Endothelial cell of umbilical vein (primary cell): ENCODE measurements at regions not wholly inside any gene's neighbourhood (a gene's known extent, or its start where the extent isn't known, plus 50 kb on each side); places are given as distances from the start of the nearest gene placed in this dataset.

Experiments
- BruUV-seq: library from RNA; stranded (reverse); fragments of 400-500 nt; replicated peaks from 2 replicates; lab custom pipeline; 2021; lab: Mats Ljungman, UMichigan
- CTCF ChIA-PET: fragments of 300-600, 350-600 bp; sonication (Branson Sonifier 250); formaldehyde crosslinking; loops from one replicate; lab custom pipeline; 2021; ENCODE audit warnings: antibody characterized with exemption, inconsistent platforms; lab: Charles Lee
- POLR2A ChIA-PET: fragments of 300-600, 350-600 bp; sonication (Branson Sonifier 250); formaldehyde crosslinking; loops from one replicate; lab custom pipeline; 2021; ENCODE audit warnings: antibody characterized with exemption, inconsistent platforms; lab: Charles Lee
- DNase-seq: peaks from one replicate; pipeline ENCODE4 v3.0.0-alpha.2; 2011; ENCODE audit warnings: low read depth, low spot score
- FAIRE-seq: peaks from 2 replicates; lab custom pipeline; 2011; peaks lifted over from hg19 to GRCh38; lab: Jason Lieb, UNC
- H2AFZ ChIP-seq: 2 replicates; pipeline ENCODE4 v1.6.0; 2012; ENCODE audit warnings: low read depth, low read length, control low read depth, inconsistent platforms
- H3K27ac ChIP-seq: 2 replicates; pipeline ENCODE4 v1.5.1; 2011; ENCODE audit warnings: low read depth, mild to moderate bottlenecking, control low read depth, low read length, moderate library complexity; ENCODE audit not compliant: insufficient read depth
- H3K27me3 ChIP-seq, 2 experiments: 2 replicates each; pipeline versions ENCODE4 v1.6.0 to v1.6.1; 2011; ENCODE audit warnings: low read length in 2 of 2, mixed read lengths in 1 of 2; ENCODE audit not compliant: control insufficient read depth in 2 of 2, insufficient read depth in 2 of 2
- H3K36me3 ChIP-seq, 2 experiments: 2 replicates in 1 of 2; 3 replicates in 1 of 2; pipeline ENCODE4 v1.5.1; 2011; ENCODE audit warnings: low read length in 2 of 2, mild to moderate bottlenecking in 1 of 2, moderate library complexity in 1 of 2; ENCODE audit not compliant: control insufficient read depth in 2 of 2, insufficient read depth in 2 of 2; ENCODE audit errors: extremely low read depth in 1 of 2
- H3K4me1 ChIP-seq: 3 replicates; pipeline ENCODE4 v1.5.1; 2011; ENCODE audit warnings: mild to moderate bottlenecking, low read length; ENCODE audit not compliant: control insufficient read depth, insufficient read depth; ENCODE audit errors: extremely low read depth
- H3K4me2 ChIP-seq: 2 replicates; pipeline ENCODE4 v1.6.1; 2011; ENCODE audit warnings: low read length, control low read depth, mixed read lengths; ENCODE audit not compliant: insufficient read depth
- H3K4me3 ChIP-seq, 3 experiments: fragments of 200-600 bp in 1 of 3; sonication (generic), shearing (Covaris generic) in 1 of 3; replicated peaks in 1 of 3; 2 replicates each; pipeline ENCODE4 v1.5.1; 2011 to 2016; ENCODE audit warnings: control low read depth in 3 of 3, low read length in 3 of 3, mild to moderate bottlenecking in 2 of 3, inconsistent platforms in 1 of 3, low read depth in 1 of 3, moderate library complexity in 1 of 3; ENCODE audit not compliant: insufficient read depth in 1 of 3
- H3K79me2 ChIP-seq: 2 replicates; pipeline ENCODE4 v1.6.0; 2012; ENCODE audit warnings: low read length, inconsistent platforms; ENCODE audit not compliant: control insufficient read depth, insufficient read depth
- H3K9ac ChIP-seq: replicated peaks from 2 replicates; pipeline ENCODE3; 2011; ENCODE audit warnings: low read length, control low read depth; ENCODE audit not compliant: insufficient read depth; ENCODE audit errors: extremely low read depth
- H3K9me1 ChIP-seq: replicated peaks from 3 replicates; pipeline ENCODE4 v1.6.0; 2011; ENCODE audit warnings: mild to moderate bottlenecking, low read length; ENCODE audit not compliant: control insufficient read depth, insufficient read depth; ENCODE audit errors: extremely low read depth
- H3K9me3 ChIP-seq: replicated peaks from 2 replicates; pipeline ENCODE4 v1.5.1; 2012; ENCODE audit warnings: low read length, inconsistent platforms; ENCODE audit not compliant: control insufficient read depth, insufficient read depth
- H4K20me1 ChIP-seq: replicated peaks from 2 replicates; pipeline ENCODE3; 2011; ENCODE audit warnings: mild to moderate bottlenecking, low read length; ENCODE audit not compliant: control insufficient read depth, insufficient read depth; ENCODE audit errors: extremely low read depth
- CTCF ChIP-seq, 2 donors: IDR thresholded peaks; 1 replicate in 1 of 2; 2 replicates in 1 of 2; pipeline ENCODE4 v1.5.1; 2011; ENCODE audit warnings: low read length in 2 of 2, mild to moderate bottlenecking in 2 of 2, moderate library complexity in 2 of 2, control low read depth in 1 of 2, inconsistent platforms in 1 of 2, low read depth in 1 of 2; ENCODE audit not compliant: insufficient read depth in 1 of 2; ENCODE audit errors: extremely low read depth in 1 of 2
- EZH2 ChIP-seq: IDR thresholded peaks from 2 replicates; pipeline ENCODE4 v1.6.1; 2012; ENCODE audit warnings: borderline replicate concordance, low read depth, mild to moderate bottlenecking, moderate library complexity, low read length, inconsistent platforms; ENCODE audit not compliant: severe bottlenecking
- FOS ChIP-seq: IDR thresholded peaks from 2 replicates; pipeline ENCODE4 v1.6.1; 2011; ENCODE audit warnings: mild to moderate bottlenecking, low read length, moderate library complexity, borderline replicate concordance; ENCODE audit not compliant: insufficient read depth
- GATA2 ChIP-seq: IDR thresholded peaks from 2 replicates; pipeline ENCODE4 v1.7.0; 2011; ENCODE audit warnings: low read depth, mild to moderate bottlenecking, moderate library complexity, mixed read lengths, low read length; ENCODE audit not compliant: insufficient read length, insufficient read depth
- JUN ChIP-seq: IDR thresholded peaks from 2 replicates; pipeline ENCODE4 v1.6.1; 2011; ENCODE audit warnings: borderline replicate concordance, low read depth; ENCODE audit not compliant: insufficient read length, insufficient read depth
- MYC ChIP-seq: IDR thresholded peaks from one replicate; pipeline ENCODE4 v1.6.1; 2011; ENCODE audit warnings: mild to moderate bottlenecking, low read depth, low read length
- POLR2A ChIP-seq: IDR thresholded peaks from 2 replicates; pipeline ENCODE4 v1.6.1; 2012; ENCODE audit warnings: low read depth, mild to moderate bottlenecking, control low read depth, low read length
- POLR2AphosphoS5 ChIP-seq: IDR thresholded peaks from 2 replicates; pipeline ENCODE4 v1.6.1; 2012; ENCODE audit warnings: low read depth, mild to moderate bottlenecking, control low read depth, low read length, moderate library complexity; ENCODE audit not compliant: insufficient read depth
- dilution Hi-C: fragments of 300-500 bp; cut with MboI; formaldehyde crosslinking; loops from one replicate; pipeline ENCODE4 v1.15.0; 2019; ENCODE audit warnings: low sequenced_read_pairs; ENCODE audit not compliant: extremely low pct_ligation_motif_present
- intact Hi-C: fragments of 100-400 bp; cut with micrococcal nuclease; formaldehyde crosslinking; loops from one replicate; pipeline ENCODE4 v1.10.0; 2022
- TF ChIP-seq, protein P1 (sequence below): IDR thresholded peaks from 2 replicates; pipeline ENCODE4 v1.6.1; 2011; ENCODE audit not compliant: insufficient read depth, insufficient read length

GRCh38 chr1:187630653-187631380, 802.1 kb downstream of the PLA2G4A start:
- no peak overlapping the region for H3K27ac ChIP-seq
- dilution Hi-C loops, result no loop called here
- intact Hi-C loops, result no loop called here
- CTCF ChIA-PET, result no interaction called here
- no peaks in the 10 kb centered on the region for H3K4me1 ChIP-seq
- no peak overlapping the region for H3K9ac ChIP-seq
- POLR2A ChIA-PET, result no interaction called here
- DNase-seq (no peak), FAIRE-seq (no peak)
- H3K4me3 ChIP-seq, result no peak overlapping the region
- no peaks in the 10 kb centered on the region for H3K27me3 ChIP-seq
- no peaks in the 10 kb centered on the region for H3K9me3 ChIP-seq
- no peaks in the 10 kb centered on the region for H3K36me3 ChIP-seq
- no peak overlapping the region for H2AFZ ChIP-seq
- no peak overlapping the region for H3K4me2 ChIP-seq
- TF ChIP-seq GATA2 (no peak), POLR2A (no peak), EZH2 (no peak), FOS (no peak), POLR2AphosphoS5 (no peak), CTCF (IDR thresholded peaks at IDR 0.05; ENCODE audit: extremely low read depth in 1 of 2, insufficient read depth in 1 of 2, low read depth in 1 of 2, low read length in 2 of 2) (no peak), JUN (no peak), MYC (no peak)
- TF ChIP-seq, protein P1, sequence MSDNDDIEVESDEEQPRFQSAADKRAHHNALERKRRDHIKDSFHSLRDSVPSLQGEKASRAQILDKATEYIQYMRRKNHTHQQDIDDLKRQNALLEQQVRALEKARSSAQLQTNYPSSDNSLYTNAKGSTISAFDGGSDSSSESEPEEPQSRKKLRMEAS, result no peak
- H3K9me1 ChIP-seq, result no peaks in the 10 kb centered on the region
- H3K79me2 ChIP-seq, result no peaks in the 10 kb centered on the region
- no TSS peak for BruUV-seq
- H4K20me1 ChIP-seq, result no peaks in the 10 kb centered on the region
